ENCODE measurements at regions not wholly inside any gene's neighbourhood (a gene's known extent, or its start where the extent isn't known, plus 50 kb on each side); places are given as distances from the start of the nearest gene placed in this dataset.

GRCh38 chr14:21768875-21769257 lies 95.2 kb upstream of the OR4E1 start:
- TF ChIP-seq CTCF (IDR thresholded peaks at IDR 0.05): no peak
- no peak for TF ChIP-seq POLR2A (IDR thresholded peaks at IDR 0.05)
